K562 (cell line): ENCODE measurements at regions not wholly inside any gene's neighbourhood (a gene's known extent, or its start where the extent isn't known, plus 50 kb on each side); places are given as distances from the start of the nearest gene placed in this dataset.

ENCODE experiments used
- ATF6 ChIP-seq: sonication (generic); formaldehyde crosslinking; IDR thresholded peaks from 2 replicates; pipeline ENCODE4 v1.4.0; 2020; ENCODE audit warnings: mild to moderate bottlenecking, missing genetic modification reagents
- CEBPB ChIP-seq: fragments of 450-650 bp; IDR thresholded peaks from 2 replicates; pipeline ENCODE4 v1.6.1; 2016; ENCODE audit warnings: missing genetic modification characterization, missing compliant biosample characterization
- CTCF ChIP-seq, 3 experiments: IDR thresholded peaks in 2 of 3; conservative IDR thresholded peaks in 1 of 3; 2 replicates each; pipeline ENCODE4 v1.5.1; 2011 to 2012; ENCODE audit warnings: low read length in 3 of 3, mild to moderate bottlenecking in 3 of 3, control low read depth in 2 of 3, improper control_type of control experiment in 1 of 3, inconsistent platforms in 1 of 3, low read depth in 1 of 3, mixed read lengths in 1 of 3, moderate library complexity in 1 of 3; ENCODE audit not compliant: insufficient read depth in 2 of 3
- ETV6 ChIP-seq, 3 experiments: fragments of 150-350 bp in 1 of 3; sonication (generic) in 1 of 3; formaldehyde crosslinking in 1 of 3; IDR thresholded peaks; 2 replicates each; pipeline versions ENCODE4 v1.6.1 to v1.8.0; 2014 to 2022; ENCODE audit warnings: borderline replicate concordance in 2 of 3, low read depth in 2 of 3, antibody characterized with exemption in 1 of 3, low read length in 1 of 3, mild to moderate bottlenecking in 1 of 3, missing genetic modification reagents in 1 of 3
- EZH2 ChIP-seq: IDR thresholded peaks from 2 replicates; pipeline ENCODE4 v1.6.1; 2012; ENCODE audit warnings: low read depth, mild to moderate bottlenecking, inconsistent platforms, low read length, borderline replicate concordance
- GATA2 ChIP-seq: sonication (generic); formaldehyde crosslinking; IDR thresholded peaks from 2 replicates; pipeline ENCODE4 v1.4.0; 2020; ENCODE audit warnings: mild to moderate bottlenecking, missing genetic modification reagents
- KAT8 ChIP-seq: fragments of 450-650 bp; IDR thresholded peaks from 2 replicates; pipeline ENCODE4 v1.6.1; 2016; ENCODE audit warnings: low read depth, mild to moderate bottlenecking
- POLR2A ChIP-seq: fragments of 450-650 bp; conservative IDR thresholded peaks from 2 replicates; pipeline ENCODE4 v1.6.1; 2016
- POLR2AphosphoS5 ChIP-seq: IDR thresholded peaks from 2 replicates; pipeline ENCODE4 v1.6.1; 2011; ENCODE audit warnings: mild to moderate bottlenecking, low read depth, low read length, moderate library complexity; ENCODE audit not compliant: control insufficient read depth, insufficient read depth
- PREB ChIP-seq: sonication (generic); formaldehyde crosslinking; IDR thresholded peaks from 2 replicates; pipeline ENCODE4 v1.8.1; 2023; ENCODE audit warnings: mild to moderate bottlenecking, missing genetic modification reagents
- TAF1 ChIP-seq: IDR thresholded peaks from 2 replicates; pipeline ENCODE4 v1.6.1; 2011; ENCODE audit warnings: mild to moderate bottlenecking, low read length, moderate library complexity; ENCODE audit not compliant: insufficient read depth, control insufficient read depth, severe bottlenecking; ENCODE audit errors: extremely low read depth
- USF2 ChIP-seq: sonication (generic); formaldehyde crosslinking; IDR thresholded peaks from 2 replicates; pipeline ENCODE4 v1.5.0; 2020; ENCODE audit warnings: missing genetic modification reagents
- ZNF3 ChIP-seq: fragments of 250-450 bp; sonication (Bioruptor Pico); IDR thresholded peaks from 2 replicates; pipeline ENCODE4 v1.5.0; 2021; ENCODE audit warnings: mild to moderate bottlenecking, moderate library complexity
- ZNF431 ChIP-seq: sonication (generic); formaldehyde crosslinking; IDR thresholded peaks from 2 replicates; pipeline ENCODE4 v1.8.0; 2022; ENCODE audit warnings: mild to moderate bottlenecking, missing genetic modification reagents

- no peak for TF ChIP-seq EZH2
- no peak for TF ChIP-seq ATF6 (CRISPR knock-in tag)
- TF ChIP-seq ETV6 (IDR thresholded peaks at IDR 0.05; ENCODE audit: borderline replicate concordance in 1 of 2, low read depth in 2 of 2, low read length in 1 of 2) = no peak
- TF ChIP-seq ETV6 (CRISPR knock-in tag; IDR thresholded peaks at IDR 0.05; ENCODE audit: borderline replicate concordance) = no peak
- no peak for TF ChIP-seq TAF1
- no peak for TF ChIP-seq ZNF431 (CRISPR knock-in tag)
- TF ChIP-seq KAT8 = no peak
- TF ChIP-seq ZNF3 (CRISPR knock-in tag) = no peak
- TF ChIP-seq POLR2A = no peak
- no peak for TF ChIP-seq CTCF (IDR thresholded peaks at IDR 0.05 in 2 of 3, conservative IDR thresholded peaks at IDR 0.05 in 1 of 3; ENCODE audit: insufficient read depth in 2 of 3, low read depth in 1 of 3, low read length in 3 of 3)
- no peak for TF ChIP-seq GATA2 (CRISPR knock-in tag)
- no peak for TF ChIP-seq USF2
- no peak for TF ChIP-seq POLR2AphosphoS5
- TF ChIP-seq PREB (CRISPR knock-in tag) = no peak
- TF ChIP-seq CEBPB (tag) = no peak
These were observed 72.3 kb upstream of the BNC1 start for GRCh38 chr15:83356501-83357399.
